ENCODE measurements at regions not wholly inside any gene's neighbourhood (a gene's known extent, or its start where the extent isn't known, plus 50 kb on each side); places are given as distances from the start of the nearest gene placed in this dataset.
"Not testable (repeated sequence)": the region's sequence is repeated elsewhere in the genome, so short reads cannot be mapped to it uniquely, and the experiment has no call there.

DNA sequence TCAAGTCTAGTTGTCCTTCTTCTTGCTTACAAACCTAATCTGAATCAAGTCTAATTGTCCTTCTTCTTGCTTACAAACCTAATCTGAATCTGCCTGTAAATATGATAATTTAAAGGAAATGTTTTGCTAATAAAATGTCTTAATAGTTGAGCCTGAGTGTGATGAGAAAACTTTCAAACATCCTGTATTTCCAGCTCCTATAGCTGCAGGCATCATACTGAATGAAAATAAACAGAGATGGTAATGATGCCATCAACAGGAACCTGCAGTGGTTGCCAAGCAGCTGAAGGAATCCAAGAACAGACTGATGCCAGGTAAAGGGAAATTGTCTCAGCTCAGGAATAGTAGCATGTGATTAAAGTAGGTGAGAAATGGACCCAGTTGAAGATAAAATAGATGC lies 156.1 kb upstream of the IRS4 start:
- no peak for ATAC-seq
- H3K27ac ChIP-seq (ENCODE audit: low read length) = no peak overlapping the region
- no peak for DNase-seq (ENCODE audit: low read depth, low spot score)
- TF ChIP-seq SIN3A (IDR thresholded peaks at IDR 0.05; ENCODE audit: borderline replicate concordance, insufficient read depth, low read depth, low read length) = no peak
- TF ChIP-seq, protein P1, sequence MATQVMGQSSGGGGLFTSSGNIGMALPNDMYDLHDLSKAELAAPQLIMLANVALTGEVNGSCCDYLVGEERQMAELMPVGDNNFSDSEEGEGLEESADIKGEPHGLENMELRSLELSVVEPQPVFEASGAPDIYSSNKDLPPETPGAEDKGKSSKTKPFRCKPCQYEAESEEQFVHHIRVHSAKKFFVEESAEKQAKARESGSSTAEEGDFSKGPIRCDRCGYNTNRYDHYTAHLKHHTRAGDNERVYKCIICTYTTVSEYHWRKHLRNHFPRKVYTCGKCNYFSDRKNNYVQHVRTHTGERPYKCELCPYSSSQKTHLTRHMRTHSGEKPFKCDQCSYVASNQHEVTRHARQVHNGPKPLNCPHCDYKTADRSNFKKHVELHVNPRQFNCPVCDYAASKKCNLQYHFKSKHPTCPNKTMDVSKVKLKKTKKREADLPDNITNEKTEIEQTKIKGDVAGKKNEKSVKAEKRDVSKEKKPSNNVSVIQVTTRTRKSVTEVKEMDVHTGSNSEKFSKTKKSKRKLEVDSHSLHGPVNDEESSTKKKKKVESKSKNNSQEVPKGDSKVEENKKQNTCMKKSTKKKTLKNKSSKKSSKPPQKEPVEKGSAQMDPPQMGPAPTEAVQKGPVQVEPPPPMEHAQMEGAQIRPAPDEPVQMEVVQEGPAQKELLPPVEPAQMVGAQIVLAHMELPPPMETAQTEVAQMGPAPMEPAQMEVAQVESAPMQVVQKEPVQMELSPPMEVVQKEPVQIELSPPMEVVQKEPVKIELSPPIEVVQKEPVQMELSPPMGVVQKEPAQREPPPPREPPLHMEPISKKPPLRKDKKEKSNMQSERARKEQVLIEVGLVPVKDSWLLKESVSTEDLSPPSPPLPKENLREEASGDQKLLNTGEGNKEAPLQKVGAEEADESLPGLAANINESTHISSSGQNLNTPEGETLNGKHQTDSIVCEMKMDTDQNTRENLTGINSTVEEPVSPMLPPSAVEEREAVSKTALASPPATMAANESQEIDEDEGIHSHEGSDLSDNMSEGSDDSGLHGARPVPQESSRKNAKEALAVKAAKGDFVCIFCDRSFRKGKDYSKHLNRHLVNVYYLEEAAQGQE (IDR thresholded peaks at IDR 0.05; ENCODE audit: insufficient read depth in 1 of 2, low read depth in 2 of 2, low read length in 1 of 2) = no peak
- no peak for TF ChIP-seq POLR2AphosphoS5 (IDR thresholded peaks at IDR 0.05; ENCODE audit: low read depth, low read length)
- TF ChIP-seq TCF7L2 (IDR thresholded peaks at IDR 0.05; ENCODE audit: low read depth, low read length) = no peak
- TF ChIP-seq, protein P2, sequence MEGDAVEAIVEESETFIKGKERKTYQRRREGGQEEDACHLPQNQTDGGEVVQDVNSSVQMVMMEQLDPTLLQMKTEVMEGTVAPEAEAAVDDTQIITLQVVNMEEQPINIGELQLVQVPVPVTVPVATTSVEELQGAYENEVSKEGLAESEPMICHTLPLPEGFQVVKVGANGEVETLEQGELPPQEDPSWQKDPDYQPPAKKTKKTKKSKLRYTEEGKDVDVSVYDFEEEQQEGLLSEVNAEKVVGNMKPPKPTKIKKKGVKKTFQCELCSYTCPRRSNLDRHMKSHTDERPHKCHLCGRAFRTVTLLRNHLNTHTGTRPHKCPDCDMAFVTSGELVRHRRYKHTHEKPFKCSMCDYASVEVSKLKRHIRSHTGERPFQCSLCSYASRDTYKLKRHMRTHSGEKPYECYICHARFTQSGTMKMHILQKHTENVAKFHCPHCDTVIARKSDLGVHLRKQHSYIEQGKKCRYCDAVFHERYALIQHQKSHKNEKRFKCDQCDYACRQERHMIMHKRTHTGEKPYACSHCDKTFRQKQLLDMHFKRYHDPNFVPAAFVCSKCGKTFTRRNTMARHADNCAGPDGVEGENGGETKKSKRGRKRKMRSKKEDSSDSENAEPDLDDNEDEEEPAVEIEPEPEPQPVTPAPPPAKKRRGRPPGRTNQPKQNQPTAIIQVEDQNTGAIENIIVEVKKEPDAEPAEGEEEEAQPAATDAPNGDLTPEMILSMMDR (IDR thresholded peaks at IDR 0.05) = no peak
- intact Hi-C loops (cut with micrococcal nuclease; ENCODE audit: unreplicated experiment) = no loop called here
- no peaks in the 10 kb centered on the region for H3K27me3 ChIP-seq (ENCODE audit: control insufficient read depth, insufficient read depth, low read length)
- ChIA-PET POLR2A (no interaction called here), CTCF (no interaction called here)
- no TSS peak for BruUV-seq (replicated peaks)
- no peaks in the 10 kb centered on the region for H3K4me1 ChIP-seq (ENCODE audit: control insufficient read depth, insufficient read depth, low read length)
- H3K9me3 ChIP-seq (ENCODE audit: control insufficient read depth, insufficient read depth, low read depth, low read length) = no peaks in the 10 kb centered on the region
- H3K4me3 ChIP-seq (ENCODE audit: low read depth in 2 of 2, low read length in 2 of 2) = no peak overlapping the region
- in situ Hi-C loops (cut with HindIII; ENCODE audit: low pct_unique_long_range_greater_than_20kb, low sequenced_read_pairs) = no loop called here
- H3K36me3 ChIP-seq (ENCODE audit: control insufficient read depth, insufficient read depth, low read length) = no peaks in the 10 kb centered on the region

DNA sequence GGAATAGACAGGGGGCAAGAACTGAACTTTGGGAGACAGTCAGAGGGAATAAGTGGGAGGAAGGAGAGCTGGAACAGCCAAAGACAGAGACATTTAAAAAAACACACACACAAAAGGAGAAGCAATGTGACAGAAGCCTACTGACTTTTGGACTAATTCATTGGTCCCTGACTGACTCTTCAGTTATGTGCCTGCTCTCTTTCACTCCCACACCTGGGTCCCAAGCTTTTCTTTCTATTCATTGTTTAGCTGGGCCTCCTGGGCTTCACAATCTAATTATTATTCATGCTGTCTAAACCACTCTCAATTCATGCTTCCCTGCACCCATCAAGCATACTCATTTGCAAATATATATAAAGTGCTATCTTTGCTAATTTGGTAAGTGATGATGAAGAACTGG lies 139.2 kb upstream of the IRS4 start:
- in situ Hi-C loops (cut with HindIII; ENCODE audit: low pct_unique_long_range_greater_than_20kb, low sequenced_read_pairs) = no loop called here
- POLR2A ChIA-PET = no interaction called here
- Histone ChIP-seq H3K27ac (ENCODE audit: low read length) (no peak overlapping the region), H3K9me3 (ENCODE audit: control insufficient read depth, insufficient read depth, low read depth, low read length) (peaks cover 6% of the 10 kb centered on the region; the same call in 1 of the 2 replicates), H3K4me3 (ENCODE audit: low read depth in 2 of 2, low read length in 2 of 2) (no peak overlapping the region), H3K36me3 (ENCODE audit: control insufficient read depth, insufficient read depth, low read length) (no peaks in the 10 kb centered on the region), H3K27me3 (ENCODE audit: control insufficient read depth, insufficient read depth, low read length) (no peaks in the 10 kb centered on the region), H3K4me1 (ENCODE audit: control insufficient read depth, insufficient read depth, low read length) (no peaks in the 10 kb centered on the region)
- no peak for TF ChIP-seq POLR2AphosphoS5 (IDR thresholded peaks at IDR 0.05; ENCODE audit: low read depth, low read length)
- TF ChIP-seq SIN3A (IDR thresholded peaks at IDR 0.05; ENCODE audit: borderline replicate concordance, insufficient read depth, low read depth, low read length) = no peak
- TF ChIP-seq TCF7L2 (IDR thresholded peaks at IDR 0.05; ENCODE audit: low read depth, low read length) = no peak
- TF ChIP-seq, protein P1 (IDR thresholded peaks at IDR 0.05; ENCODE audit: insufficient read depth in 1 of 2, low read depth in 2 of 2, low read length in 1 of 2) = no peak
- TF ChIP-seq, protein P2 (IDR thresholded peaks at IDR 0.05) = no peak
- DNase-seq (ENCODE audit: low read depth, low spot score) = no peak
- intact Hi-C loops (cut with micrococcal nuclease; ENCODE audit: unreplicated experiment) = no loop called here
- CTCF ChIA-PET = no interaction called here
- BruUV-seq (replicated peaks) = no TSS peak
- ATAC-seq = no peak

DNA sequence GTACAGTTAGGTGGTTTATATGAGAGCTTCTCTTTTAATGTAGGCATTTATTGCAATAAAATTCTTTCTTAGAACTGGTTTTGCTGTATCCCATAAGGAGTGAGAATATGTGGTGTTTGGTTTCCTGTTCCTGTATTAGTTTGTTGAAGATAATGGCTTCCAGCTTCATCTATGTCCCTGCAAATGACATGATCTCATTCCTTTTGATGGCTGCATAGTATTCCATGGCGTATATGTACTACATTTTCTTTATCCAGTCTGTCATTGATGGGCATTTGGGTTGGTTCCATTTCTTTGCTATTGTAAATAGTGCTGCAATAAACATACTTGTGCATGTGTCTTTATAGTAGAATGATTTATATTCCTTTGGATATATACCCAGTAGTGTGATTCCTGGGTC lies 106.7 kb upstream of the IRS4 start:
- CTCF ChIA-PET; ATAC-seq; BruUV-seq (replicated peaks); H3K36me3 ChIP-seq (ENCODE audit: control insufficient read depth, insufficient read depth, low read length); H3K4me1 ChIP-seq (ENCODE audit: control insufficient read depth, insufficient read depth, low read length); POLR2A ChIA-PET; DNase-seq (ENCODE audit: low read depth, low spot score); H3K4me3 ChIP-seq (ENCODE audit: low read depth in 2 of 2, low read length in 2 of 2); intact Hi-C loops (cut with micrococcal nuclease; ENCODE audit: unreplicated experiment); H3K27ac ChIP-seq (ENCODE audit: low read length); H3K27me3 ChIP-seq (ENCODE audit: control insufficient read depth, insufficient read depth, low read length); H3K9me3 ChIP-seq (ENCODE audit: control insufficient read depth, insufficient read depth, low read depth, low read length); in situ Hi-C loops (cut with HindIII; ENCODE audit: low pct_unique_long_range_greater_than_20kb, low sequenced_read_pairs): not testable (repeated sequence)

All from Panc1 (cell line).